DOHH2 (cell line): ENCODE measurements at regions not wholly inside any gene's neighbourhood (a gene's known extent, or its start where the extent isn't known, plus 50 kb on each side); places are given as distances from the start of the nearest gene placed in this dataset.

Source experiments
- H3F3A ChIP-seq: fragments of 200-600 bp; sonication (generic), shearing (Covaris generic); 2 replicates; pipeline ENCODE4 v1.6.0; 2016; ENCODE audit warnings: antibody characterized with exemption, mild to moderate bottlenecking; ENCODE audit not compliant: control insufficient read depth, insufficient read depth
- H3K27ac ChIP-seq: fragments of 200-600 bp; sonication (generic); 2 replicates; pipeline ENCODE4 v1.5.1; 2014; ENCODE audit warnings: low read depth, mild to moderate bottlenecking, low read length, moderate library complexity
- H3K27me3 ChIP-seq: fragments of 200-600 bp; sonication (generic); 2 replicates; pipeline ENCODE4 v1.6.1; 2014; ENCODE audit warnings: mild to moderate bottlenecking, low read length, mixed read lengths; ENCODE audit not compliant: control insufficient read depth
- H3K36me3 ChIP-seq: fragments of 200-600 bp; sonication (generic); 2 replicates; pipeline ENCODE4 v1.6.1; 2014; ENCODE audit warnings: mild to moderate bottlenecking, low read length, moderate library complexity, mixed read lengths; ENCODE audit not compliant: control insufficient read depth
- H3K4me1 ChIP-seq: fragments of 200-600 bp; sonication (generic); 2 replicates; pipeline ENCODE4 v1.6.1; 2014; ENCODE audit warnings: mild to moderate bottlenecking, low read length, mixed read lengths; ENCODE audit not compliant: control insufficient read depth
- H3K4me2 ChIP-seq: fragments of 200-600 bp; sonication (generic); 2 replicates; pipeline ENCODE4 v1.6.0; 2014; ENCODE audit warnings: mild to moderate bottlenecking, low read length, moderate library complexity
- H3K4me3 ChIP-seq: fragments of 200-600 bp; sonication (generic); 2 replicates; pipeline ENCODE4 v1.5.1; 2014; ENCODE audit warnings: mild to moderate bottlenecking, low read length, mixed read lengths
- H3K79me2 ChIP-seq: fragments of 200-600 bp; sonication (generic); 2 replicates; pipeline ENCODE4 v1.6.1; 2014; ENCODE audit warnings: mild to moderate bottlenecking, low read length, mixed read lengths; ENCODE audit not compliant: control insufficient read depth
- H3K9me2 ChIP-seq: fragments of 200-600 bp; sonication (generic); replicated peaks from 2 replicates; pipeline ENCODE4 v1.6.1; 2014; ENCODE audit warnings: mild to moderate bottlenecking, low read length, mixed read lengths; ENCODE audit not compliant: control insufficient read depth
- H3K9me3 ChIP-seq: fragments of 200-600 bp; sonication (generic); 2 replicates; pipeline ENCODE4 v1.6.1; 2014; ENCODE audit warnings: antibody characterized with exemption, low read length, mixed read lengths; ENCODE audit not compliant: control insufficient read depth, insufficient read depth
- H4K20me1 ChIP-seq: fragments of 200-600 bp; sonication (generic); 2 replicates; pipeline ENCODE4 v1.6.0; 2014; ENCODE audit warnings: low read depth, mild to moderate bottlenecking, antibody characterized with exemption, low read length, moderate library complexity; ENCODE audit not compliant: control insufficient read depth, insufficient read depth
- CTCF ChIP-seq: fragments of 200-600 bp; sonication (generic); IDR thresholded peaks from one replicate; pipeline ENCODE4 v1.5.1; 2014; ENCODE audit warnings: antibody characterized with exemption, mild to moderate bottlenecking, low read depth, low read length; ENCODE audit not compliant: poor library complexity, severe bottlenecking
- EZH2phosphoT487 ChIP-seq: fragments of 200-600 bp; sonication (generic); IDR thresholded peaks from 2 replicates; pipeline ENCODE4 v1.6.1; 2017; ENCODE audit warnings: borderline replicate concordance, mild to moderate bottlenecking, antibody characterized with exemption, low read length, moderate library complexity, mixed read lengths

- Histone ChIP-seq H3K4me1 (no peaks in the 10 kb centered on the region), H3K4me2 (no peak overlapping the region), H4K20me1 (no peaks in the 10 kb centered on the region), H3K4me3 (no peak overlapping the region), H3K27ac (no peak overlapping the region), H3K9me3 (peaks cover 8% of the 10 kb centered on the region; the same call in 1 of the 2 replicates), H3F3A (no peaks in the 10 kb centered on the region), H3K9me2 (no peaks in the 10 kb centered on the region), H3K27me3 (no peaks in the 10 kb centered on the region), H3K36me3 (no peaks in the 10 kb centered on the region), H3K79me2 (no peaks in the 10 kb centered on the region)
- TF ChIP-seq EZH2phosphoT487: no peak
- TF ChIP-seq CTCF: peak; percentile 33
These were observed 1202.8 kb downstream of the CNTNAP5 start for GRCh38 chr2:125227843-125228392.

GRCh38 chr2:125240870-125241269 lies 1215.8 kb downstream of the CNTNAP5 start:
- no peak overlapping the region for H3K4me2 ChIP-seq
- no peaks in the 10 kb centered on the region for H3K9me2 ChIP-seq
- TF ChIP-seq EZH2phosphoT487 (no peak), CTCF (no peak)
- H3K36me3 ChIP-seq: no peaks in the 10 kb centered on the region
- H4K20me1 ChIP-seq: no peaks in the 10 kb centered on the region
- no peaks in the 10 kb centered on the region for H3K79me2 ChIP-seq
- H3K4me3 ChIP-seq: no peak overlapping the region
- no peaks in the 10 kb centered on the region; the same call in 1 of the 2 replicates for H3K9me3 ChIP-seq
- no peaks in the 10 kb centered on the region for H3K4me1 ChIP-seq
- H3F3A ChIP-seq: no peaks in the 10 kb centered on the region
- H3K27ac ChIP-seq: no peak overlapping the region
- no peaks in the 10 kb centered on the region for H3K27me3 ChIP-seq

GRCh38 chr2:125243074-125243473 lies 1218.0 kb downstream of the CNTNAP5 start:
- Histone ChIP-seq H3K4me1 (no peaks in the 10 kb centered on the region), H3K4me3 (no peak overlapping the region), H3K9me2 (no peaks in the 10 kb centered on the region), H4K20me1 (no peaks in the 10 kb centered on the region), H3F3A (no peaks in the 10 kb centered on the region), H3K9me3 (no peaks in the 10 kb centered on the region; the same call in 1 of the 2 replicates), H3K36me3 (no peaks in the 10 kb centered on the region), H3K4me2 (no peak overlapping the region), H3K27me3 (no peaks in the 10 kb centered on the region), H3K27ac (no peak overlapping the region), H3K79me2 (no peaks in the 10 kb centered on the region)
- TF ChIP-seq CTCF: no peak
- no peak for TF ChIP-seq EZH2phosphoT487
